Embryonic facial prominence (tissue), 1 donor: ENCODE measurements at regions not wholly inside any gene's neighbourhood (a gene's known extent, or its start where the extent isn't known, plus 50 kb on each side); places are given as distances from the start of the nearest gene placed in this dataset.

ENCODE experiments used
- DNase-seq: peaks from one replicate; pipeline ENCODE4 v3.0.0-alpha.2; 2016; ENCODE audit errors: extremely low spot score

DNA sequence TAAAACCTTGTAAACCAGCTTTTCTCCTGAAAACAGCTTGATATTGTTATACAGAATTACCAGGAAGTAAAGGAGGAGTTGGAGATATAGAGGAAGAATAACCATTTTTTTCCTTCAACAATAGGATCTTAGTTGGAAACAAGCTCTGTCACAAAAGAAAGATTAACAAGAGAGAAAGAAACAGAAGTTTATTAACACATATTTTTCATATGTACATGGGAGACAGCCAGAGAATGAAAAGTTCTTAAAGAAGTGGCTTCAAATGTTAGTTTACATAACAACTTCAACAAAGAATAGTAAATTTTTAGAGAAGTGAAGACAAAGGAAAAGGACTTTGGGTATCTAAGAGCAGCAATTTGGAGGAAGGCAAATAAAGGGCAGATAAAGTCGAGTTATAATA lies 94.9 kb upstream of the ANKRD50 start:
- no peak for DNase-seq

DNA sequence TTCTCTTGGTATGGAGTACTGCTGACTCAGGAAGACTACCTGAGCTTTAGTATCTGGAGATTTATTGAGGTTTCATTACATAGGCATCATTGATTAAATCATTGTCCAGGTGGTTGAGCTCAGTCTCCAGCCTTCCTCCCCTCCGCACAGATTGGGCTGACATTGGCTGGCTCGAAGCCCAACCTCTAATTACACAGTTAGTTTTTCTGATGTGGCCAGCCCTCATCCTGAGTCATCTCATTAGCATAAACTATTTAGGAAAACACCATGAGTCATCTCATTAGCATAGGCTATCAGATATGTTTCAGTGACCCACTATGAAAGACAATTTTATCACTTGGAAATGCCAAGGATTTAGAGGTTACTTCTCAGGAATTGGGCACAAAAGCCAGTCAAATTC lies 93.9 kb upstream of the ANKRD50 start:
- no peak for DNase-seq

DNA sequence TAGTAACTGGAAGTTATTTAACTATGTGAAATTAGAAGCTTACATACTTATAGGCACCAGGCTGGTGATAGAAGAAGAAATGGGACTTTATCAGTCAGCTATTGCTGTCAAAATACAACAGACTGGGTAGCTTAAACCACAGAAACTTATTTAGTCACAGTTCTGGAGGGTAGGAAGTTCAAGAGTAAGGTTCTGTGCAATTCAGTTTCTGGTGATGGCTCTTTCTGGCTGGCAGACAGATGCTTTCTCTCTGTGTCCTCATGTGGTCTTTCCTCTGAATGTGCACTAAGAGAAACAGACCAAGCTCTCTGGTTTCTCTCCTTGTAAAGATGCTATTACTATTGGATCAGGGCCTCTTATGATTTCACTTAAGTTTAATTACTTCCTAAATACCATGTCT lies 92.1 kb upstream of the ANKRD50 start:
- no peak for DNase-seq

DNA sequence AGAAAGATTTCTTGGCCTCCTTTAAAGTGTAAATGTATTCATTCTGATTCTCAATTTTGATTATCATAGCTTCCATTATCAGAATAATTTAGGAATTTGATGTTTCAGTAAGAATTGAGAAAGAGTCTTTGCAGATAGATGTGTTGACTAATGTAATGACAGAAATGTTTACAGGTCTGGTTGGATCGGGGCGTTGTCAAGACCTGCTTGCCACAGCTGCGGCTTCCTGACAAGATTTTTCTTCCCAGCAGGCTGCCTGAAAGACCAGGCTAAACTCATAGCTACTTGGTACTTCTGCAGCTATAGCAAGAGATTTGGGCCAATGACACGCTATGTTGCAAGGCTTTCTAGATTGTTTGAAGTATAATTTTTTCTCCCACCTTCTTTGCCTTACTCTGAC lies 91.5 kb upstream of the ANKRD50 start:
- DNase-seq, result no peak

DNA sequence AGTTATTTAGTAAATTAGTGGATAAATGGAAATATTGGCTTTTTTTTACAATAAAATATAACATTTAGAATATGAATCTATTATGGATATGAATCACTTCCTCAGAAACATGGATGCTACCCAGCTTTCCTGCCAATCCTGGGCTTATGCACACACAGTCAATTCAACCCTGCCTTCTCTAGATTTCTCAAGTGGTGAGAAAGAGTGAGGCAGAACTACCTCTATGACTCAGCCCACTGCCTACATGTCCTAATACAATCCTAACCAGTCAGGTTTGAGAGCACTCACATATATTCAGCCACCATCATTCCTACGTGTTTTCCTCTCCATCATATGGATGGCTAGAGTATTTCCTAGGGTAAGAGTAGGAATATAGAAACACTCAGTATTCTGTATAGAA lies 91.1 kb upstream of the ANKRD50 start:
- no peak for DNase-seq

GRCh38 chr4:124803026-124803425 lies 90.5 kb upstream of the ANKRD50 start:
- DNase-seq, result no peak

DNA sequence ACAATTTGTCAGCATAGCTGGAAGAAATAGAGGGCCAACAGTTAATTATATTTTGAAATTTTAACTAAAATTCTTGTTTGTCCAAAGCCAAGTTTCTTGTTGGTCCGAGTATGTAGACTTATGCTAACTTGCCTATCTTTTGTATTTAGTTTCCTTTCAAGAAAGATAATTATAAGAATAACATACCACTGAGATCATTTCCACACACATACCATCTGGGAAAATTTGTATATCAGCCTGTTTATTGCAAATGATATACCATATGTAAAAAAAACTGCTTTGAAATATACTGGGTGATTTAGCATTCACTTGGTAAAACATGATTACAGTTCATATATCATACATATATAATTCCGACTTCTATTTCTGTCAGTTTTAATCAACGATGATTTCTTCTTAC lies 84.7 kb upstream of the ANKRD50 start:
- DNase-seq, result no peak

DNA sequence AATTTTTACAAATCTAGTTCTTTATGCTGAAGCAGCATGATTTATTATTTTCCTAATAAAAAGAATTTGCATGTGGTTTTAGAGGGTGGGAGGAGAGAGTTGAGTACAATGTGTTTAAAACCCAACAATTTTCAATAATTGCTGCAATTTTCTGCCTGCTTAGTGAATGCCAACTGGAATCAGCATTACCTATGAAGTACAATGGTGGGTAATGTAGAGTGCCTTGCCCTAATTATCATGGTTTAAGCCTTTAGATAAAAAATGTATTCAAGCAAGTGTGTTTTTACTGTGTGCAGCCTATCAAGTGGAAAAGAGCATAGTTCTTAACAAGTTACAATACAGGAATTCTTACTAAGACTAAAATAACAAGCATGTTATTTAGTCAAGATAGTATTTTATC lies 77.9 kb upstream of the ANKRD50 start:
- no peak for DNase-seq

- no peak for DNase-seq
Observed at GRCh38 chr4:124786634-124787033, 74.1 kb upstream of the ANKRD50 start.

DNA sequence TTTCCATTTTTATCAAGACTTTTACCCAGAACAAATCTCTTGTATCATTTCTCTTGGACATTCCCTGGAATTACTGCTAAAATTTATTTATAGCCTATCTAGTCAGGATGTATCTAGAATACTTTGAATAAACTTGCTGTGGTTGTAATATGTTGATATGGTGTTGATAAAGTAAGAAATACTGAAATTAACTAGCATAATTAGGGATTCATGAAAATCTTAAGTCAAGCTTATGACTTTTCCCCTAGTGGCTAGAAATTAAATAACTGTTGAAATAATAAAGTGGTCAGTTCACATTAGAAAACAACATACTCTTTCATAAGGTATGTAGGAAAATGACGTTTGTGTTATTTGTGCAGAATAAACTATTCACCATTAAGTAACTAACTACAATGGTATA lies 73.1 kb upstream of the ANKRD50 start:
- no peak for DNase-seq

GRCh38 chr4:124783847-124784246 lies 71.3 kb upstream of the ANKRD50 start:
- no peak for DNase-seq

DNA sequence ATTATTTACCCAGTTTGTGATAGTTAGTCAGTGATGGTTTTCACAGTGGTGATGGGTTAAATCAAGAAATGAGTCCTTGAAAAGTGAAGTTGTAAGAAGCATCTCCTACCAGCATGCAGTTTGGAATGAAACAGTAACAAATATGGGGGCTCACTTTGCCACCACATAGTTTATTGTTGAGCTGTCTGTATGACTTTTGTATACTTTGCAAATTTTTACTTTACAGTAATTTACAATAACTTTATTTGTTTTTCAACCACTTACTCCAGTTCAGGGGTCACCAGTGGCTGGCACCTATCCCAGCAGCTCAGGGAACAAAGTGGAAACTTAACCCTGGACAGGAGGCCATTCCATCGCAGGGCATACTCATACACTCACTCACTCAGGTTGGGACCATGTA lies 64.5 kb upstream of the ANKRD50 start:
- no peak for DNase-seq

DNA sequence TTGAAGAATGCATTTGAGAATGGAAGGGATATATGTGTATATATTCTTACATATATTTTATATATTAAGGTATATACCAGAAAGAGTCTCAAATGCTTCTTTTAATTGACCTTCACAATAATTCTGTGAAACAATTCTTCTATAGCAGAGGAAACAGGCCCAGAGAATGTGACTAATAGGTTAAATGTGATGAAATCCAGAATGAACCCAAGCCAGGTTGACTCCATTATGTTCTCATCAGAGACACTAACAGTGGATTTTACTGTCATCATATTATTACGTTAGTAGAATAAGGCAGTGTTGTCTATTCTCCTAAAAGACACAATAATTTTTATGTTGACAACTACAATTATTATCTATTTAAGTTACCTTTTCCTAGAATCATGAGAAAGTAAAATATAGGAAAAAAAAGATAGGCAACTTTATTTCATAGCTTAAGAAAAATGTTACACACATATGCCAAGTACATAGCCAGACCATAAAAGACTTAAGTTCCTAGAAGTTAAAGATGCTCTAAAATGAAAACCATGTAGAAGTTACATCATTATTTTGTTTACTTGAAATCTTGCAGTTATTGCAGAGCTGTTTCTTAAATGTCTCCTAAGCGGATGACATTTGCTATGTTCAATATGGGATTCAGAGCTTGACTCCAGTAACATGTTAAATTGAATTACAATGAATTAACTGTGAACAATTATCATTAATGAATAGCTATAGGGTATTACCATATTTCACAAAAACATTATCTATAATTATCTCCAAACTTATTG lies 56.2 kb upstream of the ANKRD50 start:
- no peak for DNase-seq

- no peak for DNase-seq
Observed at GRCh38 chr4:124762956-124763355, 50.4 kb upstream of the ANKRD50 start.
